NOMO-1 treated with dmso at 0.1 percent for 144 hours (cell line): ENCODE measurements at regions not wholly inside any gene's neighbourhood (a gene's known extent, or its start where the extent isn't known, plus 50 kb on each side); places are given as distances from the start of the nearest gene placed in this dataset.
A peak's percentile ranks its signal among the peaks of the same experiment; 100 is the strongest.
"Not testable (repeated sequence)": the region's sequence is repeated elsewhere in the genome, so short reads cannot be mapped to it uniquely, and the experiment has no call there.

ENCODE experiments used
- DNase-seq: peaks from one replicate; lab custom pipeline; 2025; ENCODE audit not compliant: unreplicated experiment; lab: John Stamatoyannopoulos, UW

DNA sequence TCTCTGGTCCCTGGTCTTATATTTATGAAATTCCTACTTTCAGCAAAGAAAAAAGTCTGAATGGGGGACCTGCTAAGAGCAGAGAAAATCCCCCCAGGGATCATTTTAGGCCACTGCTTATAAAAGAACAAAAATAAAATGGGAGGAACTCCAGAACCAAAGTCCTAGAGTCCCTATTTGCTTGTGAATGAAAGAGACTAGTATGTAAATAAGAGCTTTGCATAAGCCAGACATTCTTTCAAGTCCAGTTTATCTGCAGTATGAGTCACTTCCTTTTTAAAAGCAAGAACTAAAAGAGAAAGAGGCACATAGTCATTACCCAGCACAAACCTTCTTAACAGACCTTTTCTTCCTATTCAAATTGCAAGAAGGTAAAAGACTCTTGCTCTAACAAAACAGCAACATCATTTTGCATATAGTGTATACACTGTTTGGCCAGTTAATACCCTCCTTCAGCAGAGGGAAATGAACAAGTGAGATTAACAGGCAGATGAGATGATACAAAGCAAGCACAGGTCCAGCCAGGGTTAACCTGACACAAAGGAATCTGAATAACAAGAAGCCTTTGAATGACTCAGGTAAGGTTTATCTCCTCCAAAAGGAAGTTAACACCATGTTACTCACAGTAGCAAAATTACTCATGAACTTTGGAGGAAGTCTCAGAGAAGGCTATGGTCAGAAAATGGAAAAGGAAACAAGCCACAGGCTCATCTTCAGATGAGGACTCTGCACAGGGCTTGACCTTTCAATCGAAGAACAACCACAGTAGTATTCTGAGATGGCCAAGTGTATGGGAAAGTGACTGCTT is 87.3 kb downstream of the PHLDA1 start:
- peak; percentile 58 for DNase-seq

DNA sequence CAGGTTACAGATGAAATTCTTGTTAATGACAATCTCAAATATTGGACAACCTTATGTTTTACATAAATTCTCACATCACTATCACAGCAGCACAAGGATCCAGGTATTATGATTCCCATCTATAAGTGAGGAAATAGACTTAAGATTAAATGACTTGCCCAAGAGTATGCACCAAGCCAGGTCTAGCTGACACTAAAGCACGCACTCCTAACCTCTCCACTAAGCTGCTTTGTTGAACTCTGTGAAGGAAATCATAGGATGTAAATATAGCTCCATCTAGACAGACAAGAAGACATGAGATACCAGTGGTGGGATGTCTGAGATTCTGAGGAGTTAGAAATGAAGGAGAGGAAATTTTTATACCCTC is 87.9 kb downstream of the PHLDA1 start:
- no peak for DNase-seq

- not testable (repeated sequence) for DNase-seq
These were observed 89.9 kb downstream of the PHLDA1 start for GRCh38 chr12:75941661-75942060.

DNA sequence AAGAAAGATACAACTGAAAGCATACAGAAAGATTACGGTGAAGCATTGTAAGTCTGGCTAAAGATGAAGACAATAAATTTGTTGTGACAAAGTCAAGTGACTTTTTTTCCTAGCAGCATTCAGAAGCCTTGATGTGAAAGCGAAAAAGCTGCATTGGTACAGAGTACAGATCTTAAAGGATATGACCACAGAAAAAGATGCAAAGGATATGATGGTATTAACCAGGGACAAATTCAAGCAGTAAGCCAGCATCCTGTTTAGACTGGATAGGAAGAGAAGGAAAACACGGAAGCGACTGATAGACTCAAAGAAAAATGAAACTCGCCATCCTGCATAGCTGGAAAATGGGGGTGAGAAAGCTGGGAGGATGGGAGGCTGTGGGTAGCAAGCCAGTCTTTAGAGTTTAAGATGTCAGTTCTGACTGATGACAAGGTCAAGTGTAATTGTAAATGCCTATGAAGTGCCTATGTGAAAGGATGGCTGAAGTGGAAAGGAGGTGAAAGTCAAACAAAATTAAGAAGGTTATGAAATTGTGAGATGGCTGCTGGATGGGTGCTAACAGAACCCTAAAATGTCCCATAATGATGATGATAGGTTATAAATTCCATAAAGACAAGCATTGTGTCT is 92.4 kb downstream of the PHLDA1 start:
- no peak for DNase-seq

DNA sequence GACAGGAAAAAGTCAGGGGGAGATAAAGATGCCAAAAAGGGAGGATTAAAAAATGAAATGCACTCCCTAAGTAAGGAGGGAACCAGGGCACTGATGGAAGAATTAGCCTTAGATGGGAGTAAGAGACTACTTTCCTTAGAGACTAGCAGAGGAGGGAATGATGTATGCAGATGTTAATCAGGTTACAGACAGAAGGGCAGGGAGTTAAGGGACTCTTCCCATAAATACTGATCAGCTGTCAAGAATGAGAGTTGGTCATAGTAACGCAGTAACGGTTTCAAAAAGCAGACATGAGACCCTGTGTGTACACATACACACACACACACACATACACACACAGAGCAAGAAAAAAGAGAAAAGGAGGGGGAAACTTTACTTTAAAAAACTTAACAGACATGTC is 93.4 kb downstream of the PHLDA1 start:
- DNase-seq = no peak

- DNase-seq = no peak
These were observed 94.1 kb downstream of the PHLDA1 start for GRCh38 chr12:75937486-75937885.

- DNase-seq = no peak
These were observed 94.8 kb downstream of the PHLDA1 start for GRCh38 chr12:75936515-75937440.

DNA sequence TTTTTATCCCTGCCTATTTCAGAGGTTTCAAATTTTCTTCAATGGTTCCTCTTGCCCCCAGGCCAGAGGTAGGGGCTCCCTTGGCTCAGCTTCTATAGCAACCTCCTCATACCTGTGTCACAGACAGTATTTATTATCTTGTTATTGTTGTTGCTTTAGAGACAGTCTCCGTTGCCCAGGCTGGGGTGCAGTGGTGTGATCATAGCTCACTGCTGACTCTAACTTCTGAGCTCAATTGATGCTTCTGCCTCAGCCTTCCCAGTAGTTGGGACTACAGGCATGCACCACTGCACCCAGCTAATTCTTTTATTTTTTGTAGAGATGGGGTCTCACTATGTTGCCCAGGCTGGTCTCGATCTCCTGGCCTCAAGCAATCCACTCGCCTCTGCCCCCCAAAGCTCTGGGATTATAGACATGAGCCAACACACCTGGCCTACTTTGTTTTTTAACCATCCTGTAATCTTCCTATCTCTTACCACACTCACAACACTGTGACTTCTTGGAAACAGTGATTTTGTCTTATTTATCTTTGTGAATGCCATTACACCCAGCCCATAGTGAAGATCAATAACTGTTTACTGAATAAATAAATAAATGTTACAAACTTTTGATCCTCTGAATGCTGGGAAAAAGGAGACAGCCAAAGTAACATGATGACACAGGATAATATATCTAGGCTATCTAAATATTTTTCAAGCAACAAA is 95.9 kb downstream of the PHLDA1 start:
- no peak for DNase-seq

DNA sequence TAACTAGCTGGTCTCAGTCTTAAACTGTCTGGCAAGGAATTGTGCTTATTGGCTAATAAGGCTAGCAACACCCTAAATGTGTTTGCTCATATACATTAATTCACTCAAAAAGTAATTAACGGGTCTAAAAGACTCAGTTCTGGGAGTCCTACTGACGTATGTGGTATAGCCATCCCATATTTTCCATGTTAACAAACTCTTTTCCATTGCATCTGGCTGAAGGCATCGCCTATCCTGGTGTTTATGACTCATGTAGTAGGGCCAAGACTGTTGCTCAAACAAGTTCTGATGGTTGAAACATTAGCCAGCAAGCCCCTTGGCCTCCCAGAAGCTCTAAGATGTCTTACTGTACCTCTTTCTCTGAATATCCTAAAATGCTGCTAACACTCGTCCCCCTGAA is 98.5 kb downstream of the PHLDA1 start:
- DNase-seq = no peak

DNA sequence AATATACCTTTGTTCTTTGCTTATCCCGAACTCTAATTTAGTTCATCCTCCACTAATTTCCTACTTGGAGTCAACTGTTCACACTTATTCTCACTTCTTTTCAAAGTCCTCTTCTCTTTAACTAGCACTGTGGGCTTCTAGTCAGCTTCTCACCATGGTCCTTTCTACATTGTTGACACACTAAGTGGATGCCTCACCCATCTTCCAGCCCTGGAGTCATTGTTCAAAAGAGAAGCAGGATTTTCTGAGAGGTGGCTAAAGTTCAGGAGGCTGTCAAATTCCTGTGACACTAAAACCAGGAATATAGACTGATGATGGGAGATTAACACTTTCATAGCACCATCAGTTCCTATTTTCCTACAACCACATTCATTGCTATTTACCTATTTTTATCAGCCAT is 99.3 kb downstream of the PHLDA1 start:
- no peak for DNase-seq

DNA sequence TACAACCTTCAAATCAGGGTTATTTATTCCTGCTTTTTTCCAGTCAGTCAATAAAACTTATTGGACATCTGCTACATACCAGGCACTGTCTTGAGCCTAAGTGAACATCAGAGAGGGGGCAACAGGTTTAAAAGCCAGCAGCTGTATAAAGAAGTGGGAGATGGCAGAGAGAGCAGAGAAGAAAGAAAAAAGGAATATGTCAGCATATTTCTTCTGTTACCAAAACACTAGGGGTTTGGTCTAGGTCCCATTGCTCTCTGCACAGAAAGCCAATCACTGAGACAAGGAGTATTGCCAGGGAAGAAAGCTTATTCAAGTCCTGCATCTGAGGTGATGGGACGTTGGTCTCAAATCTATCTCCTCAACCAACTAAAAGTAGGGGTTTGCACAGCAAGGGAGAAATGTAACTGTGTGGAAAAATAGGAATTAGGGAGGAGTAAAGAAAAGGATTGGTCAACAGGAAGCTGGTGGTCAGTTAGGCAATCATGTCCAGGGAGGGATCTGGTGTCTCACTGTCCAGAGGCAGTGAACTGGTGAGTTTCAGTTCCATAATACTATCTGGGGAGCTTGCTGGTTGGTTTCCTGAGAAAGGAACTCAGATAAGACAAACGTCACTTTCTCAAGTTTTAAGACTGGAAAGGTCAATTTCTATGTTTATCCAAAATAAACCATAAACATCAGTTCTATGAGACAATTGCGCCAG is 107.5 kb downstream of the PHLDA1 start:
- DNase-seq = no peak

DNA sequence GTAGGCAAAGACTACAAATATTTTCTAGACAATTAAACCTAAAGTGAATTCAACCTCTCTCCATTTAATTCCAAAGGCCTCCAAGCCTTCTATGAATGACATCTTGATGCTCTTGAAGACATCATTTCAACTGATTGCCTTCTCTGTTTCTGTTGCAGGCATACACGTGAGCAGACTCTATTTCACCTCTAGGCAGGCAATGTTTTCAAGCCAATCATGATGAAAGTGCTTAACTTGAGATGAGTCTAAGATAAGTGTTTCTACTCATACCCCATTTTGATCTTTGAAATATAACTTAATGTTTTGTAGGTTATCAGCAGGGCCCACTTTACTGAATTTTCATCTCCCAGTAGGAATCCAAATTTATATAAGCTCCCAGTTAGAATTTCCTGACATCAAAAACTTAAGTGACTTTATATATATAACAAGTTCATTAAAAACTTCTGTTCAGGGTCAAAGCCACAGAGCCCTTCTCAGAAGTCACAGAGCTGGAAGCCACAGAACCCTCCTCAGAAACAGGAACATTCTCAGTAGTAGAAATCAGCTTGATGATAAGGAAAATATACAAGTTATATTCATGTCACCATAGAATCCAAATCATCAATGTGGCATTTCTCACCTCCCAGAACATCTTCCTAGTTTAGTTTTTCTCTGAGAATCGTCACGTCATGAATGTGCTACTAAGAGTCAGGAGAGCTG is 108.5 kb downstream of the PHLDA1 start:
- no peak for DNase-seq

- DNase-seq = no peak
These were observed 109.8 kb downstream of the PHLDA1 start for GRCh38 chr12:75921622-75922289.

GRCh38 chr12:75917715-75918114 is 113.9 kb downstream of the PHLDA1 start:
- no peak for DNase-seq

GRCh38 chr12:75917083-75917482 is 114.5 kb downstream of the PHLDA1 start:
- peak; percentile 62 for DNase-seq

- DNase-seq = no peak
These were observed 117.8 kb downstream of the PHLDA1 start for GRCh38 chr12:75913502-75914351.

DNA sequence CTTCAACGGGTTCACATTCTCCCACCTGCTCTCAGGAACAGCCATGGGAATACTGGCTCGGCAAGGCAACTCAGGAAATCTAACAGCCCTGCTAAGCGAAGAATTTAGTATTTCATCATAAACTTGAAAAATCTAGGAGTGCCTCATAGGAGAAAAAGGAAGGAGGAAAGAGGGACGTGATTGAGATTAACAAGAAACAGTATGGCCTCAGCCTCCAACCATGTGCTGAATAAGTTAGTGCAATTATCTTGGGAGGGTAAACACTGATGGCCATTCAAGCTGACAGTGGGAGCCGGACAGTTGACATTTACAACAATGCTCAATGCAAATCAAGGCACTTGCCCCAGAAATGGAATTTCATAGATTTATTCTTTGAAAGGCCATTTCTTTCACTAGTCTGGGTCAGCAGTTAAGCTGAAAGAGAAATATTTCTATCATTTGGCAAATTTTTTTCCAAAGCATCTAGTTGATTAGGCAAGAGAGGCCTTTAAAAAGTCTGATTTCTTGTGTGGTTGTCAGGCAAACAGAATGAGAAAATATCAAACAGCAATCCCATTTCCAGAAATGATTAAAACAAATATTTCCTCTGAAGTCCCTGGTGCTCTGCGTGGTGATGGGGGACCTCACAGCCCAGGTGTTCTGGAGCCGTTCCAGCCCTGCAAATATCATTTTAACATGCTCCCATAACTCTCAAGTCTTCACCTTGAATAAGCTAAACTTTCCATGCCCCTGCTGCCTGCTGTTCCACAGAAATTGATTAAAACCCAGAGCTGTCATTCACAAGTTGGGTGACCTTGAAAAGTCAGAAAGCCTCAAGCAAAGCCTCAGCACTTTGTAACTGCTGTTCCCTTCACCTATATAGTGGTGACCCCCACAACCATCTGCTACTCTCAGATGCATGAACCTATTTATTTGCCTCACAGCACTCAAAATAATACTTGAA is 121.6 kb downstream of the PHLDA1 start:
- no peak for DNase-seq
